ENCODE measurements at regions not wholly inside any gene's neighbourhood (a gene's known extent, or its start where the extent isn't known, plus 50 kb on each side); places are given as distances from the start of the nearest gene placed in this dataset.

GRCh38 chr10:125369382-125370326 lies 209.3 kb upstream of the CTBP2 start:
- intact Hi-C loops (cut with DNase I), result no loop called here
- H3K36me3 ChIP-seq, result no peaks in the 10 kb centered on the region
- TF ChIP-seq, protein P1, sequence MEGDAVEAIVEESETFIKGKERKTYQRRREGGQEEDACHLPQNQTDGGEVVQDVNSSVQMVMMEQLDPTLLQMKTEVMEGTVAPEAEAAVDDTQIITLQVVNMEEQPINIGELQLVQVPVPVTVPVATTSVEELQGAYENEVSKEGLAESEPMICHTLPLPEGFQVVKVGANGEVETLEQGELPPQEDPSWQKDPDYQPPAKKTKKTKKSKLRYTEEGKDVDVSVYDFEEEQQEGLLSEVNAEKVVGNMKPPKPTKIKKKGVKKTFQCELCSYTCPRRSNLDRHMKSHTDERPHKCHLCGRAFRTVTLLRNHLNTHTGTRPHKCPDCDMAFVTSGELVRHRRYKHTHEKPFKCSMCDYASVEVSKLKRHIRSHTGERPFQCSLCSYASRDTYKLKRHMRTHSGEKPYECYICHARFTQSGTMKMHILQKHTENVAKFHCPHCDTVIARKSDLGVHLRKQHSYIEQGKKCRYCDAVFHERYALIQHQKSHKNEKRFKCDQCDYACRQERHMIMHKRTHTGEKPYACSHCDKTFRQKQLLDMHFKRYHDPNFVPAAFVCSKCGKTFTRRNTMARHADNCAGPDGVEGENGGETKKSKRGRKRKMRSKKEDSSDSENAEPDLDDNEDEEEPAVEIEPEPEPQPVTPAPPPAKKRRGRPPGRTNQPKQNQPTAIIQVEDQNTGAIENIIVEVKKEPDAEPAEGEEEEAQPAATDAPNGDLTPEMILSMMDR (IDR thresholded peaks at IDR 0.05), result no peak

DNA sequence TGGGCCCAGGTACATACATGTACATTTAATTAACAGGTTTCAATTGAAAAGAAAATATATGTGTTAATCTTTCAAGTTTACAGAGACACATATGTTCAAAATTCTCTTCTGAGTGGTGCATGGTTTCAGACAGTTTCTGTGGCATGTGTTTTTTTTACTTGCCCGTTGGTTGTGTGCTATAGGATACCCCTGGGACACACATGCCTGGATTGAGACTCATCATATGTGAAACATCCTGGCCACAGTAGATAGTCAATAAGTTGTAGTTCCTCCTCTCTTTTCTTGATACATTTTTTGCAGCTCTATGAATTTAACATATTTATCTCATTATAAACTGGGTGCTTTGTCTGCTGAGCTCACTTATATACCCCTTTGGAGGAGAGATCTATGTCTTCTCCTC lies 207.8 kb upstream of the CTBP2 start:
- H3K9me3 ChIP-seq, result no peaks in the 10 kb centered on the region
- no peak overlapping the region for H3K27ac ChIP-seq
- no peaks in the 10 kb centered on the region for H3K4me1 ChIP-seq
- no peak overlapping the region for H3K4me3 ChIP-seq
- intact Hi-C loops (cut with DNase I), result no loop called here
- H3K9ac ChIP-seq (ENCODE audit: low read depth in 2 of 2, low read length in 2 of 2), result no peak overlapping the region
- H3K27me3 ChIP-seq, result no peaks in the 10 kb centered on the region
- no peak for DNase-seq
- TF ChIP-seq, protein P1 (IDR thresholded peaks at IDR 0.05), result no peak
- H3K36me3 ChIP-seq, result no peaks in the 10 kb centered on the region

More at GRCh38 chr10:125369382-125370326, 209.3 kb upstream of the CTBP2 start:
- Histone ChIP-seq H3K9me3 (no peaks in the 10 kb centered on the region), H3K4me3 (no peak overlapping the region), H3K4me1 (no peaks in the 10 kb centered on the region), H3K27me3 (no peaks in the 10 kb centered on the region), H3K27ac (no peak overlapping the region), H3K9ac (ENCODE audit: low read depth in 2 of 2, low read length in 2 of 2) (no peak overlapping the region)
- no peak for DNase-seq

- Histone ChIP-seq H3K9ac (ENCODE audit: low read depth in 2 of 2, low read length in 2 of 2) (no peak overlapping the region), H3K36me3 (no peaks in the 10 kb centered on the region), H3K27ac (no peak overlapping the region), H3K4me3 (no peak overlapping the region), H3K4me1 (no peaks in the 10 kb centered on the region), H3K9me3 (no peaks in the 10 kb centered on the region), H3K27me3 (no peaks in the 10 kb centered on the region)
- intact Hi-C loops (cut with DNase I), result no loop called here
- DNase-seq, result no peak
- TF ChIP-seq, protein P1 (IDR thresholded peaks at IDR 0.05), result no peak
These were observed 203.4 kb upstream of the CTBP2 start for GRCh38 chr10:125363791-125364190.

DNA sequence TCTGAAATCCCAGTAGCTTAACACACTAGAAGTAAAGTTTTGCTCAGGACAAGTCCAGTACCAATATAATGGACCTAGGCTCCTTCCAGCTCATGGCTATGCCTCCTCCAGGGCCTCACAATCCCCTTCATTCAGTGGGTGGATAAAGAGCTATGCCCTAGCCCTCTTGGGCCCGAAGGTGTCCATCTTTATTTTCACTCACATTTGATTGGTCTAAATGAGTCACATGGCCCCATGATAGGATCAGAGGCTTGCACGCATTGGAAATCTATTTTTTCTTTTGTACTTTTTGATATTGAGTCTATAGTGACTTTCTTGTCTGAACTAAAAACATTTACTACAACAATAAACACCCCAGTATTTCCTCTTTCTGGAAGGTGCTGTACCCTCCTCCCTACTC lies 202.6 kb upstream of the CTBP2 start:
- H3K4me1 ChIP-seq, result no peaks in the 10 kb centered on the region
- intact Hi-C loops (cut with DNase I), result no loop called here
- no peaks in the 10 kb centered on the region for H3K27me3 ChIP-seq
- no peak overlapping the region for H3K27ac ChIP-seq
- H3K9me3 ChIP-seq, result no peaks in the 10 kb centered on the region
- no peak overlapping the region for H3K4me3 ChIP-seq
- H3K9ac ChIP-seq (ENCODE audit: low read depth in 2 of 2, low read length in 2 of 2), result no peak overlapping the region
- no peak for DNase-seq
- H3K36me3 ChIP-seq, result no peaks in the 10 kb centered on the region
- TF ChIP-seq, protein P1 (IDR thresholded peaks at IDR 0.05), result no peak

GRCh38 chr10:125359401-125359800 lies 199.0 kb upstream of the CTBP2 start:
- Histone ChIP-seq H3K9me3 (no peaks in the 10 kb centered on the region), H3K4me3 (no peak overlapping the region), H3K27ac (no peak overlapping the region), H3K27me3 (no peaks in the 10 kb centered on the region), H3K4me1 (no peaks in the 10 kb centered on the region), H3K36me3 (no peaks in the 10 kb centered on the region), H3K9ac (ENCODE audit: low read depth in 2 of 2, low read length in 2 of 2) (no peak overlapping the region)
- TF ChIP-seq, protein P1 (IDR thresholded peaks at IDR 0.05), result no peak
- no peak for DNase-seq
- intact Hi-C loops (cut with DNase I), result no loop called here

Measured in colonic mucosa (tissue), 4 donors.